Upper lobe of left lung (tissue), 6 donors: ENCODE measurements at regions not wholly inside any gene's neighbourhood (a gene's known extent, or its start where the extent isn't known, plus 50 kb on each side); places are given as distances from the start of the nearest gene placed in this dataset.
"Not testable (repeated sequence)": the region's sequence is repeated elsewhere in the genome, so short reads cannot be mapped to it uniquely, and the experiment has no call there.

Source experiments
- ATAC-seq, 2 donors: fragments of 200-7000 bp; cut with Tn5 transposase; one replicate each; pipeline ENCODE4 v1.9.1; 2022; ENCODE audit warnings: mild to moderate bottlenecking in 2 of 2, moderate library complexity in 2 of 2; ENCODE audit not compliant: low FRiP score in 2 of 2
- DNase-seq, 2 donors: peaks; one replicate each; pipeline ENCODE4 v3.0.0-alpha.2; 2019 to 2020
- H3K27ac ChIP-seq, 4 donors: fragments of 200-600 bp; sonication (generic); one replicate each; pipeline ENCODE4 v1.5.1; 2016 to 2019
- H3K27me3 ChIP-seq, 4 donors: fragments of 200-600 bp; sonication (generic); one replicate each; pipeline ENCODE4 v1.5.1; 2017 to 2019
- H3K36me3 ChIP-seq, 4 donors: fragments of 200-600 bp; sonication (generic); one replicate each; pipeline ENCODE4 v1.5.1; 2016 to 2019
- H3K4me1 ChIP-seq, 4 donors: fragments of 200-600 bp; sonication (generic); one replicate each; pipeline ENCODE4 v1.5.1; 2018 to 2019
- H3K4me3 ChIP-seq, 4 donors: fragments of 200-600 bp; sonication (generic); one replicate each; pipeline ENCODE4 v1.5.1; 2017 to 2019; ENCODE audit warnings: mild to moderate bottlenecking in 2 of 4, moderate library complexity in 1 of 4
- H3K9me3 ChIP-seq, 4 donors: fragments of 200-600 bp; sonication (generic); one replicate each; pipeline ENCODE4 v1.5.1; 2018 to 2019
- CTCF ChIP-seq, 6 experiments: fragments of 450-650 bp in 4 of 6; fragments of 200-600 bp in 2 of 6; sonication (generic) in 2 of 6; IDR thresholded peaks; one replicate each; pipeline ENCODE4 v1.5.1; 2016 to 2019; ENCODE audit warnings: antibody characterized with exemption in 6 of 6
- EP300 ChIP-seq, 4 donors: sonication (generic); formaldehyde crosslinking; IDR thresholded peaks; one replicate each; pipeline ENCODE4 v1.5.1; 2017; ENCODE audit warnings: antibody characterized with exemption in 4 of 4, control low read depth in 2 of 4
- POLR2A ChIP-seq, 4 donors: fragments of 450-650 bp; IDR thresholded peaks; one replicate each; pipeline ENCODE4 v1.5.1; 2016 to 2017; ENCODE audit warnings: antibody characterized with exemption in 4 of 4, mild to moderate bottlenecking in 2 of 4
- POLR2AphosphoS5 ChIP-seq, 2 donors: sonication (generic); formaldehyde crosslinking; IDR thresholded peaks; one replicate each; pipeline ENCODE4 v1.5.1; 2017; ENCODE audit warnings: antibody characterized with exemption in 2 of 2
- WGBS, 2 donors: methylation state at CpG; one replicate each; pipeline ENCODE4 v1.1.5; 2017 to 2018; 5-methylcytosine and 5-hydroxymethylcytosine counted together
- donor health status: DM: no; HTN: no; CAD: no; lungs with moderate emphysema.
- donor health status: DM: no; HTN: yes; CAD: no; lungs with severe emphysema.

- Histone ChIP-seq H3K9me3 (no peaks in the 10 kb centered on the region), H3K27ac (no peak overlapping the region), H3K36me3 (no peaks in the 10 kb centered on the region), H3K4me3 (no peak overlapping the region), H3K27me3 (no peaks in the 10 kb centered on the region), H3K4me1 (no peaks in the 10 kb centered on the region)
- no peak for TF ChIP-seq POLR2A (IDR thresholded peaks at IDR 0.05)
- no peak for TF ChIP-seq EP300 (IDR thresholded peaks at IDR 0.05)
- TF ChIP-seq CTCF (IDR thresholded peaks at IDR 0.05) = no peak
- no peak for TF ChIP-seq POLR2AphosphoS5 (IDR thresholded peaks at IDR 0.05)
- ATAC-seq (no peak), DNase-seq (no peak)
Measured at GRCh38 chr1:190003376-190003775, 474.3 kb downstream of the BRINP3 start.

- TF ChIP-seq POLR2AphosphoS5 (IDR thresholded peaks at IDR 0.05) (no peak), CTCF (IDR thresholded peaks at IDR 0.05) (no peak), EP300 (IDR thresholded peaks at IDR 0.05) (no peak), POLR2A (IDR thresholded peaks at IDR 0.05) (no peak)
- H3K4me3 ChIP-seq = no peak overlapping the region
- no peaks in the 10 kb centered on the region for H3K27me3 ChIP-seq
- ATAC-seq (no peak), DNase-seq (no peak)
- no peak overlapping the region for H3K27ac ChIP-seq
- 89 to 91% methylated on average over 4 of the region's 4 CpGs for WGBS, 2 donors
- H3K36me3 ChIP-seq = no peaks in the 10 kb centered on the region
- H3K9me3 ChIP-seq = no peaks in the 10 kb centered on the region
- no peaks in the 10 kb centered on the region for H3K4me1 ChIP-seq
Measured at GRCh38 chr1:190011585-190011984, 466.1 kb downstream of the BRINP3 start.

- not testable (repeated sequence) for H3K9me3 ChIP-seq, ATAC-seq, H3K4me1 ChIP-seq, H3K4me3 ChIP-seq, H3K27ac ChIP-seq, H3K27me3 ChIP-seq, H3K36me3 ChIP-seq, DNase-seq
- 86 to 93% methylated on average over 16 of the region's 16 CpGs for WGBS, 2 donors
Measured at GRCh38 chr1:190019151-190019550, 458.5 kb downstream of the BRINP3 start.

GRCh38 chr1:190019717-190020116 is 457.9 kb downstream of the BRINP3 start:
- Histone ChIP-seq H3K4me3 (no peak overlapping the region), H3K4me1 (no peaks in the 10 kb centered on the region), H3K9me3 (no peaks in the 10 kb centered on the region), H3K36me3 (no peaks in the 10 kb centered on the region), H3K27ac (no peak overlapping the region), H3K27me3 (no peaks in the 10 kb centered on the region)
- ATAC-seq (no peak), DNase-seq (no peak)
- 89 to 92% methylated on average over 6 of the region's 6 CpGs for WGBS, 2 donors
- no peak for TF ChIP-seq POLR2A (IDR thresholded peaks at IDR 0.05)

- 80 to 86% methylated on average over 3 of the region's 3 CpGs for WGBS, 2 donors
Measured at GRCh38 chr1:190022709-190023108, 455.0 kb downstream of the BRINP3 start.

More at GRCh38 chr1:190022709-190023108, 455.0 kb downstream of the BRINP3 start:
- TF ChIP-seq POLR2AphosphoS5 (IDR thresholded peaks at IDR 0.05) (no peak), CTCF (IDR thresholded peaks at IDR 0.05) (no peak), POLR2A (IDR thresholded peaks at IDR 0.05) (no peak), EP300 (IDR thresholded peaks at IDR 0.05) (no peak)
- Histone ChIP-seq H3K36me3 (no peaks in the 10 kb centered on the region), H3K27ac (no peak overlapping the region), H3K4me1 (no peaks in the 10 kb centered on the region), H3K9me3 (no peaks in the 10 kb centered on the region), H3K27me3 (no peaks in the 10 kb centered on the region), H3K4me3 (no peak overlapping the region)
- DNase-seq (no peak), ATAC-seq (no peak)
